ENCODE measurements at regions not wholly inside any gene's neighbourhood (a gene's known extent, or its start where the extent isn't known, plus 50 kb on each side); places are given as distances from the start of the nearest gene placed in this dataset.
"Not testable (repeated sequence)": the region's sequence is repeated elsewhere in the genome, so short reads cannot be mapped to it uniquely, and the experiment has no call there.

GRCh38 chr3:6747017-6747416, 113.9 kb upstream of the GRM7 start:
- DNase-seq (ENCODE audit: low read depth in 2 of 2) = no peak

- DNase-seq (ENCODE audit: low read depth in 2 of 2) = no peak
Measured at GRCh38 chr3:6750782-6751181, 110.1 kb upstream of the GRM7 start.

GRCh38 chr3:6753536-6753935, 107.4 kb upstream of the GRM7 start:
- DNase-seq (ENCODE audit: low read depth in 2 of 2) = no peak

GRCh38 chr3:6769532-6770396, 91.2 kb upstream of the GRM7 start:
- DNase-seq (ENCODE audit: low read depth in 2 of 2) = not testable (repeated sequence)

- DNase-seq (ENCODE audit: low read depth in 2 of 2) = no peak
Measured at GRCh38 chr3:6770397-6770690, 90.6 kb upstream of the GRM7 start.

GRCh38 chr3:6771171-6771570, 89.7 kb upstream of the GRM7 start:
- DNase-seq (ENCODE audit: low read depth in 2 of 2) = no peak

GRCh38 chr3:6779140-6779539, 81.8 kb upstream of the GRM7 start:
- no peak for DNase-seq (ENCODE audit: low read depth in 2 of 2)

GRCh38 chr3:6781092-6781491, 79.8 kb upstream of the GRM7 start:
- DNase-seq (ENCODE audit: low read depth in 2 of 2) = no peak

- DNase-seq (ENCODE audit: low read depth in 2 of 2) = no peak
Measured at GRCh38 chr3:6785726-6786125, 75.2 kb upstream of the GRM7 start.

GRCh38 chr3:6791161-6791560, 69.8 kb upstream of the GRM7 start:
- no peak for DNase-seq (ENCODE audit: low read depth in 2 of 2)

GRCh38 chr3:6799264-6799915, 61.5 kb upstream of the GRM7 start:
- peak; percentile 19 to 26 for DNase-seq (ENCODE audit: low read depth in 2 of 2)

- DNase-seq (ENCODE audit: low read depth in 2 of 2) = no peak
Measured at GRCh38 chr3:6803619-6804018, 57.3 kb upstream of the GRM7 start.

GRCh38 chr3:6805236-6805635, 55.7 kb upstream of the GRM7 start:
- no peak for DNase-seq (ENCODE audit: low read depth in 2 of 2)

- no peak for DNase-seq (ENCODE audit: low read depth in 2 of 2)
Measured at GRCh38 chr3:6806991-6807390, 53.9 kb upstream of the GRM7 start.

GRCh38 chr3:6807967-6808588, 52.8 kb upstream of the GRM7 start:
- no peak for DNase-seq (ENCODE audit: low read depth in 2 of 2)

- no peak for DNase-seq (ENCODE audit: low read depth in 2 of 2)
Measured at GRCh38 chr3:6809349-6809748, 51.6 kb upstream of the GRM7 start.

All from stimulated activated CD4-positive, alpha-beta T cell treated with anti-CD3 and anti-CD28 coated beads, Interleukin-4, amount 100 ng/mL, for 48 hours (primary cell).